NCI-H128 (cell line): ENCODE measurements at regions not wholly inside any gene's neighbourhood (a gene's known extent, or its start where the extent isn't known, plus 50 kb on each side); places are given as distances from the start of the nearest gene placed in this dataset.
"Not testable (repeated sequence)": the region's sequence is repeated elsewhere in the genome, so short reads cannot be mapped to it uniquely, and the experiment has no call there.

ENCODE experiments used
- DNase-seq: peaks from one replicate; lab custom pipeline; 2025; ENCODE audit not compliant: unreplicated experiment; lab: John Stamatoyannopoulos, UW

GRCh38 chr2:209269024-209269423 lies 154.8 kb upstream of the MAP2 start:
- no peak for DNase-seq

- DNase-seq = no peak
Measured at GRCh38 chr2:209276000-209276399, 147.8 kb upstream of the MAP2 start.

- DNase-seq = no peak
Measured at GRCh38 chr2:209277444-209277843, 146.4 kb upstream of the MAP2 start.

GRCh38 chr2:209298601-209299000 lies 125.2 kb upstream of the MAP2 start:
- no peak for DNase-seq

- DNase-seq = not testable (repeated sequence)
Measured at GRCh38 chr2:209299478-209299877, 124.4 kb upstream of the MAP2 start.

- not testable (repeated sequence) for DNase-seq
Measured at GRCh38 chr2:209300766-209301165, 123.1 kb upstream of the MAP2 start.

- no peak for DNase-seq
Measured at GRCh38 chr2:209305026-209305425, 118.8 kb upstream of the MAP2 start.

GRCh38 chr2:209305746-209306196 lies 118.1 kb upstream of the MAP2 start:
- no peak for DNase-seq

- DNase-seq = no peak
Measured at GRCh38 chr2:209307161-209308001, 116.5 kb upstream of the MAP2 start.

- DNase-seq = no peak
Measured at GRCh38 chr2:209308415-209308814, 115.4 kb upstream of the MAP2 start.

GRCh38 chr2:209311948-209312347 lies 111.9 kb upstream of the MAP2 start:
- DNase-seq = no peak

GRCh38 chr2:209312450-209312849 lies 111.4 kb upstream of the MAP2 start:
- not testable (repeated sequence) for DNase-seq

- DNase-seq = no peak
Measured at GRCh38 chr2:209314653-209315052, 109.2 kb upstream of the MAP2 start.

- no peak for DNase-seq
Measured at GRCh38 chr2:209316141-209316540, 107.7 kb upstream of the MAP2 start.

- no peak for DNase-seq
Measured at GRCh38 chr2:209321076-209321475, 102.8 kb upstream of the MAP2 start.

- DNase-seq = no peak
Measured at GRCh38 chr2:209321581-209321980, 102.3 kb upstream of the MAP2 start.

GRCh38 chr2:209322041-209322440 lies 101.8 kb upstream of the MAP2 start:
- DNase-seq = no peak

GRCh38 chr2:209322905-209323512 lies 100.8 kb upstream of the MAP2 start:
- DNase-seq = no peak

- no peak for DNase-seq
Measured at GRCh38 chr2:209323738-209324137, 100.1 kb upstream of the MAP2 start.

GRCh38 chr2:209324281-209324680 lies 99.6 kb upstream of the MAP2 start:
- DNase-seq = no peak

- no peak for DNase-seq
Measured at GRCh38 chr2:209331291-209331844, 92.5 kb upstream of the MAP2 start.
